Epithelial cell of prostate (primary cell): ENCODE measurements at regions not wholly inside any gene's neighbourhood (a gene's known extent, or its start where the extent isn't known, plus 50 kb on each side); places are given as distances from the start of the nearest gene placed in this dataset.
"Not testable (repeated sequence)": the region's sequence is repeated elsewhere in the genome, so short reads cannot be mapped to it uniquely, and the experiment has no call there.

Experiments used
- DNase-seq: peaks from one replicate; pipeline ENCODE4 v3.0.0-alpha.2; 2011; ENCODE audit warnings: low read depth, low spot score
- H3K27ac ChIP-seq: fragments of 450-650 bp; 2 replicates; pipeline ENCODE4 v1.5.1; 2017; ENCODE audit warnings: mild to moderate bottlenecking

GRCh38 chr1:196091397-196092135 is 516.7 kb downstream of the KCNT2 start:
- no peak overlapping the region for H3K27ac ChIP-seq
- DNase-seq, result no peak

- no peak for DNase-seq
- H3K27ac ChIP-seq, result no peak overlapping the region
Measured at GRCh38 chr1:196090226-196090625, 518.0 kb downstream of the KCNT2 start.

- no peak overlapping the region for H3K27ac ChIP-seq
- no peak for DNase-seq
Measured at GRCh38 chr1:196088541-196088940, 519.7 kb downstream of the KCNT2 start.

GRCh38 chr1:196078691-196079090 is 529.5 kb downstream of the KCNT2 start:
- no peak overlapping the region for H3K27ac ChIP-seq
- no peak for DNase-seq

GRCh38 chr1:196075621-196076020 is 532.6 kb downstream of the KCNT2 start:
- DNase-seq, result no peak
- H3K27ac ChIP-seq, result no peak overlapping the region

- H3K27ac ChIP-seq, result no peak overlapping the region
- no peak for DNase-seq
Measured at GRCh38 chr1:196074182-196074581, 534.1 kb downstream of the KCNT2 start.

- H3K27ac ChIP-seq, result no peak overlapping the region
- no peak for DNase-seq
Measured at GRCh38 chr1:196071447-196071846, 536.8 kb downstream of the KCNT2 start.

- no peak for DNase-seq
- H3K27ac ChIP-seq, result no peak overlapping the region
Measured at GRCh38 chr1:196070940-196071339, 537.3 kb downstream of the KCNT2 start.

- H3K27ac ChIP-seq, result peak overlapping the region; percentile 8
- DNase-seq, result no peak
Measured at GRCh38 chr1:196063952-196064351, 544.3 kb downstream of the KCNT2 start.

- DNase-seq, result no peak
- H3K27ac ChIP-seq, result peak overlapping the region; percentile 8
Measured at GRCh38 chr1:196063294-196063693, 544.9 kb downstream of the KCNT2 start.

- H3K27ac ChIP-seq, result no peak overlapping the region
- DNase-seq, result no peak
Measured at GRCh38 chr1:196060539-196060938, 547.7 kb downstream of the KCNT2 start.

GRCh38 chr1:196059210-196059609 is 549.0 kb downstream of the KCNT2 start:
- no peak overlapping the region for H3K27ac ChIP-seq
- no peak for DNase-seq

- H3K27ac ChIP-seq, result no peak overlapping the region
Measured at GRCh38 chr1:196056966-196057365, 551.3 kb downstream of the KCNT2 start.

GRCh38 chr1:196049407-196049806 is 558.8 kb downstream of the KCNT2 start:
- H3K27ac ChIP-seq, result no peak overlapping the region
- no peak for DNase-seq

More at GRCh38 chr1:196056966-196057365, 551.3 kb downstream of the KCNT2 start:
- DNase-seq, result no peak

- no peak for DNase-seq
Measured at GRCh38 chr1:196043268-196043667, 565.0 kb downstream of the KCNT2 start.

GRCh38 chr1:196034080-196034706 is 574.0 kb downstream of the KCNT2 start:
- DNase-seq, result no peak
- H3K27ac ChIP-seq, result no peak overlapping the region

More at GRCh38 chr1:196043268-196043667, 565.0 kb downstream of the KCNT2 start:
- H3K27ac ChIP-seq, result no peak overlapping the region

GRCh38 chr1:196031387-196031786 is 576.9 kb downstream of the KCNT2 start:
- DNase-seq, H3K27ac ChIP-seq: not testable (repeated sequence)

GRCh38 chr1:196030455-196030854 is 577.8 kb downstream of the KCNT2 start:
- no peak for DNase-seq
- no peak overlapping the region for H3K27ac ChIP-seq

- H3K27ac ChIP-seq, result no peak overlapping the region
- DNase-seq, result no peak
Measured at GRCh38 chr1:196029410-196029809, 578.8 kb downstream of the KCNT2 start.

GRCh38 chr1:196027127-196027526 is 581.1 kb downstream of the KCNT2 start:
- no peak for DNase-seq
- no peak overlapping the region for H3K27ac ChIP-seq

GRCh38 chr1:196021174-196021573 is 587.1 kb downstream of the KCNT2 start:
- H3K27ac ChIP-seq, DNase-seq: not testable (repeated sequence)

- H3K27ac ChIP-seq, result no peak overlapping the region
- no peak for DNase-seq
Measured at GRCh38 chr1:196009362-196009761, 598.9 kb downstream of the KCNT2 start.
